OCI-LY3 (cell line): ENCODE measurements at regions not wholly inside any gene's neighbourhood (a gene's known extent, or its start where the extent isn't known, plus 50 kb on each side); places are given as distances from the start of the nearest gene placed in this dataset.

ENCODE experiments used
- H2AFZ ChIP-seq: fragments of 200-600, 300-600 bp; shearing (Covaris generic); 2 replicates; pipeline ENCODE4 v1.6.0; 2014; ENCODE audit warnings: antibody characterized with exemption, low read depth, low read length
- H3K27ac ChIP-seq: fragments of 200-600, 300-600 bp; sonication (generic); 2 replicates; pipeline ENCODE4 v1.5.1; 2014; ENCODE audit warnings: mild to moderate bottlenecking, low read length, moderate library complexity, mixed read lengths
- H3K27me3 ChIP-seq: fragments of 200-600, 300-600 bp; sonication (generic); 2 replicates; pipeline ENCODE4 v1.6.1; 2014; ENCODE audit warnings: low read depth, low read length, mixed read lengths
- H3K36me3 ChIP-seq: fragments of 200-600, 300-600 bp; sonication (generic); replicated peaks from 2 replicates; pipeline ENCODE3; 2014; ENCODE audit warnings: low read depth, low read length, mixed read lengths
- H3K4me1 ChIP-seq: fragments of 300-600, 200-600 bp; sonication (generic); 2 replicates; pipeline ENCODE4 v1.6.1; 2014; ENCODE audit warnings: low read length, mixed read lengths
- H3K4me2 ChIP-seq: fragments of 200-600, 300-600 bp; sonication (generic); 2 replicates; pipeline ENCODE4 v1.6.1; 2014; ENCODE audit warnings: low read length, mixed read lengths
- H3K4me3 ChIP-seq: fragments of 300-600, 200-600 bp; sonication (generic); 2 replicates; pipeline ENCODE4 v1.5.1; 2014; ENCODE audit warnings: antibody characterized with exemption, mild to moderate bottlenecking, low read length, moderate library complexity
- H3K79me2 ChIP-seq: fragments of 300-600, 200-600 bp; shearing (Covaris generic); 2 replicates; pipeline ENCODE4 v1.6.1; 2014; ENCODE audit warnings: mild to moderate bottlenecking, low read length, mixed read lengths
- H3K9ac ChIP-seq: fragments of 300-600, 200-600 bp; shearing (Covaris generic); 2 replicates; pipeline ENCODE4 v1.6.0; 2014; ENCODE audit warnings: mild to moderate bottlenecking, low read length, moderate library complexity
- H3K9me3 ChIP-seq: fragments of 200-600, 300-600 bp; shearing (Covaris generic); 2 replicates; pipeline ENCODE4 v1.6.1; 2014; ENCODE audit warnings: low read length, mixed read lengths; ENCODE audit not compliant: insufficient read depth
- H4K20me1 ChIP-seq: fragments of 200-600, 300-600 bp; sonication (generic); 2 replicates; pipeline ENCODE4 v1.6.1; 2016; ENCODE audit warnings: low read length, mixed read lengths; ENCODE audit not compliant: insufficient read depth
- EZH2phosphoT487 ChIP-seq: fragments of 200-600 bp; shearing (Covaris generic); IDR thresholded peaks from 2 replicates; pipeline ENCODE4 v1.6.1; 2018; ENCODE audit warnings: antibody characterized with exemption, mixed run types, low read depth
- TF ChIP-seq, protein P1 (sequence below): fragments of 200-600, 300-600 bp; sonication (generic); IDR thresholded peaks from 2 replicates; pipeline ENCODE4 v1.5.1; 2014; ENCODE audit warnings: antibody characterized with exemption, low read length, low read depth

DNA sequence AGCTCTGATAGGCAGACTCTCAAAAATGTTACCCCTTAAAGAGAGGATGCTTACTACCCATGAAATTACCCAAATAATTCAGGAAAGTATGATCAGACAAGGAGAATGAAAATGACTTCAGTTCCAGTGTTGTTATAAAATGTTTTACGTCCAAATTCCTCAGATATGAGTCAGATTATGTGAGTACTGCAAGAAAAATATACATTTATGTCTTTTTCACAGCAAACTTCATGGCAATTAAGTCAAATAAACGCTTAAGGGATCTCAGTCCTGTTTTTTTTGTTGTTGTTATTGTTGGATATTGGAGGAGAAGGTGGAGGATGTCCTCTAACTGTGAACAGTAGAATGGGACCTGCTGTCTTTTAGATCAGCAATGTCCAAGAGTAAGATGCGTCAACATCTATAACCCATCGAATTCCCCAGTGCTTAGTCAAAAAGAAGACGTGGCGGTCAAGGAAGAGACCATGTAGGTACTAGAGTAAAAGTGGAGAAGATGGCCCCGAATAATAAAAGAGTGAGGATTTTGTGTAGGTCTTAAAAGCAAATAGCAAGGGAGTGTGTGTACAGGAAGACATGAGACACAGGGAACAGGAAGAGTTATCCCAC lies 215.4 kb upstream of the IRS2 start:
- Histone ChIP-seq H3K9ac (no peak overlapping the region), H4K20me1 (no peaks in the 10 kb centered on the region), H2AFZ (no peak overlapping the region), H3K4me2 (no peak overlapping the region), H3K27me3 (peaks cover 18% of the 10 kb centered on the region; the same call in 1 of the 2 replicates), H3K36me3 (no peaks in the 10 kb centered on the region), H3K9me3 (no peaks in the 10 kb centered on the region), H3K79me2 (no peaks in the 10 kb centered on the region), H3K4me1 (no peaks in the 10 kb centered on the region), H3K27ac (no peak overlapping the region), H3K4me3 (no peak overlapping the region)
- TF ChIP-seq, protein P1, sequence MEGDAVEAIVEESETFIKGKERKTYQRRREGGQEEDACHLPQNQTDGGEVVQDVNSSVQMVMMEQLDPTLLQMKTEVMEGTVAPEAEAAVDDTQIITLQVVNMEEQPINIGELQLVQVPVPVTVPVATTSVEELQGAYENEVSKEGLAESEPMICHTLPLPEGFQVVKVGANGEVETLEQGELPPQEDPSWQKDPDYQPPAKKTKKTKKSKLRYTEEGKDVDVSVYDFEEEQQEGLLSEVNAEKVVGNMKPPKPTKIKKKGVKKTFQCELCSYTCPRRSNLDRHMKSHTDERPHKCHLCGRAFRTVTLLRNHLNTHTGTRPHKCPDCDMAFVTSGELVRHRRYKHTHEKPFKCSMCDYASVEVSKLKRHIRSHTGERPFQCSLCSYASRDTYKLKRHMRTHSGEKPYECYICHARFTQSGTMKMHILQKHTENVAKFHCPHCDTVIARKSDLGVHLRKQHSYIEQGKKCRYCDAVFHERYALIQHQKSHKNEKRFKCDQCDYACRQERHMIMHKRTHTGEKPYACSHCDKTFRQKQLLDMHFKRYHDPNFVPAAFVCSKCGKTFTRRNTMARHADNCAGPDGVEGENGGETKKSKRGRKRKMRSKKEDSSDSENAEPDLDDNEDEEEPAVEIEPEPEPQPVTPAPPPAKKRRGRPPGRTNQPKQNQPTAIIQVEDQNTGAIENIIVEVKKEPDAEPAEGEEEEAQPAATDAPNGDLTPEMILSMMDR = no peak
- no peak for TF ChIP-seq EZH2phosphoT487

DNA sequence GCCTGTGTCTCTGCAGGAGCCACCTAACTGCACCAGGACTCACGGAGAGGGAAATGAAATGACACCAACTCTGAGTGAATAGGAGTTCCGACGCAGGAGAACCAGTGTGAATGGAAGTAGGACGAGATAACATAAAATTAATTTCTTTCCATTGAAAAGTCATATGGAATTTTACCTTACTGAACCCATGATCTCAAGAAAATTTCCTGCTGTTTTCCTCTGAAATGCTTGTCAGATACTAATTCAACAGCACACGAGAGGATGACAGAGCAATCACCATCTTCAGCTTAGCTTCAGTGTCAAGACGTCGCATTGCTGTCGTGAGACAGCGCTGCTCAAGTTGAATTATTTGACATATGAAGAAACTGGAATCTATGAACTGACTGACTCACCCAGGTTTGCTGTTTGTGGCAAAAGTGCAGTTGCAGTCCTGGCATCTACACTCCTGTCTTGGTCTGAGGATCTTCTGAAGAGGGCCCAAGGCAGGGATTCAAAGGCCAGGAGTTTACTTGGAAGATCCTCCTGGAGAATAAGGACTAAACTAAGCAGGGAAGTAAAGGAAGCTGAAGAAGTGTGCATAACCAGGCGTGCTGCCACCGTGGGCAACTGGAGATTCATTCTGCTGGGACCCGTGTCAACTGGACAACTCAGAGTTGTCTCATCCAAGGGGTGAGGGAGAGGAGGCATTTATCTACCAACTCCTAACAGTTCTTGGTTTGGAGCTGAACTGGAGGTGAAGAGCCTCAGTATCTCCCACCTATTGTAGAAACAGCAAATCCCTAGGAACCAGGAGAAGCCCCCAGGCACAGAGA lies 214.4 kb upstream of the IRS2 start:
- H3K9me3 ChIP-seq = no peaks in the 10 kb centered on the region
- H3K9ac ChIP-seq = no peak overlapping the region
- no peak overlapping the region for H3K27ac ChIP-seq
- H3K79me2 ChIP-seq = no peaks in the 10 kb centered on the region
- H2AFZ ChIP-seq = no peak overlapping the region
- no peak for TF ChIP-seq EZH2phosphoT487
- TF ChIP-seq, protein P1 = no peak
- H3K4me2 ChIP-seq = no peak overlapping the region
- H3K4me1 ChIP-seq = no peaks in the 10 kb centered on the region
- no peak overlapping the region for H3K4me3 ChIP-seq
- H3K27me3 ChIP-seq = peaks cover 18% of the 10 kb centered on the region; the same call in 1 of the 2 replicates
- no peaks in the 10 kb centered on the region for H4K20me1 ChIP-seq
- H3K36me3 ChIP-seq = no peaks in the 10 kb centered on the region

DNA sequence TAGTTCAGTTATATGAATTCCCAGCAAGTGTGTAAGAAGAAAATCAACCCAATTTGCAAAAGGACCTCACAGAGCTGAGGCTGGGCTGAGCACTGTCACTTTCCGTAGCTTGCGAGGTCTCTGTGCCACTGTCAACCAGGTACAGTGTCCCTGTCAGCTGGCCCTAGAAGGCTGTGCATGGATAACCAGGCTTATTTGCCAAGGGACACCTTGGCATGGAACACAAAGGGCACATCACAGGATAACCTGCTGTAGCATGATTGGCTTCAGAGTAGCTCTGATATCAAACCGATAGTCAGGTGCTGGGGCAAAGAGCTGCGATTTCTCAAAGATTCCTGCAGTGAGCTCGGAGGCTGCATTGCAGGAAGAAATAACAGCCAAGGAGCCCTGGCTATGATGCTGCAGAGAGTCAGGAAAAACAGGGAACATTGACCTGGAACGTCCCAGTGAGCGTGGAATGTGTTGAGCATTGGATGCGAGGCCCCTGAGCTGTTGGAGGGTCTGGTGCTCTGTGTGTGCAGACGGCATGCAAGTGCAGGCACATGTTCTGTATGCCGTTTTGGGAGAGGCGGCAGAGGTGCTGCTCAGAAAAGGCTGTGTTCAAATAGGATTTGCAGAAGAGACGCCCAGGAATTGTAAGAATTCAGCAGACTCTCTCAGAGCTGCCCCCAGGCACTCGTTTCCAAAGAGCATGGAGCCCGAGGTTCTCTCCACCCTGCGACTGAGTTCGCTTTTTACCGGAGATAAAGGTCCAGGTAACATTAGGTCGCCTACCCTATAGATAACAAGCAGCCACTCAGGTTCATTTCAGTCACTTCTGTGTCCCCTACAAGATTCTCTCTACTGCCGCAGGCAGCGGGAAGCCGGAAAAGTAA lies 213.5 kb upstream of the IRS2 start:
- no peak overlapping the region for H3K4me2 ChIP-seq
- TF ChIP-seq, protein P1 = no peak
- no peaks in the 10 kb centered on the region for H3K9me3 ChIP-seq

More for the DNA sequence above, 213.5 kb upstream of the IRS2 start:
- no peaks in the 10 kb centered on the region for H3K36me3 ChIP-seq
- no peak overlapping the region for H3K9ac ChIP-seq
- no peaks in the 10 kb centered on the region for H3K79me2 ChIP-seq
- peaks cover 18% of the 10 kb centered on the region; the same call in 1 of the 2 replicates for H3K27me3 ChIP-seq
- no peak overlapping the region for H2AFZ ChIP-seq
- no peaks in the 10 kb centered on the region for H4K20me1 ChIP-seq
- H3K4me3 ChIP-seq = no peak overlapping the region
- H3K4me1 ChIP-seq = no peaks in the 10 kb centered on the region
- H3K27ac ChIP-seq = no peak overlapping the region
